Vagina (tissue), 2 donors: ENCODE measurements at regions not wholly inside any gene's neighbourhood (a gene's known extent, or its start where the extent isn't known, plus 50 kb on each side); places are given as distances from the start of the nearest gene placed in this dataset.

ENCODE experiments used
- POLR2A ChIP-seq, 2 donors: fragments of 450-650 bp; IDR thresholded peaks; one replicate each; pipeline ENCODE4 v1.6.1; 2017; ENCODE audit warnings: antibody characterized with exemption in 2 of 2, mild to moderate bottlenecking in 2 of 2, moderate library complexity in 2 of 2
- TF ChIP-seq, protein P1 (sequence below), 3 experiments: fragments of 450-650 bp in 2 of 3; fragments of 200-600 bp in 1 of 3; sonication (generic) in 1 of 3; IDR thresholded peaks; one replicate each; pipeline ENCODE4 v1.5.1; 2017 to 2019; ENCODE audit warnings: antibody characterized with exemption in 3 of 3, mild to moderate bottlenecking in 2 of 3, moderate library complexity in 2 of 3

DNA sequence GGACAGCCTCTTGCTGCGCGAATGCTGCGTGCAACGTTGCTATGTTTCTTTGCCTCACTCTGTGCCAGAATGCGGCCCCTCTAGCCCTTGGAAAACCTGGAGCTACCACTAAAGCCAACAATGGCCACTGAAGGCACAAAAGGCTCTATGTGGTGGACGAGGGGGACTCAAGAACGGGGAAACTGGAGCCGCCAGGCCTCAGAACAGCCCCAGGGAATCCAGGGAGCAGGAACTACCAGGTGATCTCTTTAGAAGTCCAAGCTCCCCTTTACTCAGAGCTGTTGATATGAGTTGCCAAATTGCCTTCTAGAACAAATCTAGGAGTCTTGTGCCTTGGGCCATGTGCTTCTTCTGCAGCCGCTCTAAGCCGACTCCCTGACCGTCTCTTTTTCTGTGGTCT, 113.8 kb upstream of the ERRFI1 start:
- TF ChIP-seq, protein P1, sequence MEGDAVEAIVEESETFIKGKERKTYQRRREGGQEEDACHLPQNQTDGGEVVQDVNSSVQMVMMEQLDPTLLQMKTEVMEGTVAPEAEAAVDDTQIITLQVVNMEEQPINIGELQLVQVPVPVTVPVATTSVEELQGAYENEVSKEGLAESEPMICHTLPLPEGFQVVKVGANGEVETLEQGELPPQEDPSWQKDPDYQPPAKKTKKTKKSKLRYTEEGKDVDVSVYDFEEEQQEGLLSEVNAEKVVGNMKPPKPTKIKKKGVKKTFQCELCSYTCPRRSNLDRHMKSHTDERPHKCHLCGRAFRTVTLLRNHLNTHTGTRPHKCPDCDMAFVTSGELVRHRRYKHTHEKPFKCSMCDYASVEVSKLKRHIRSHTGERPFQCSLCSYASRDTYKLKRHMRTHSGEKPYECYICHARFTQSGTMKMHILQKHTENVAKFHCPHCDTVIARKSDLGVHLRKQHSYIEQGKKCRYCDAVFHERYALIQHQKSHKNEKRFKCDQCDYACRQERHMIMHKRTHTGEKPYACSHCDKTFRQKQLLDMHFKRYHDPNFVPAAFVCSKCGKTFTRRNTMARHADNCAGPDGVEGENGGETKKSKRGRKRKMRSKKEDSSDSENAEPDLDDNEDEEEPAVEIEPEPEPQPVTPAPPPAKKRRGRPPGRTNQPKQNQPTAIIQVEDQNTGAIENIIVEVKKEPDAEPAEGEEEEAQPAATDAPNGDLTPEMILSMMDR (IDR thresholded peaks at IDR 0.05) = no peak
- TF ChIP-seq POLR2A (IDR thresholded peaks at IDR 0.05) = no peak
